ENCODE measurements at regions not wholly inside any gene's neighbourhood (a gene's known extent, or its start where the extent isn't known, plus 50 kb on each side); places are given as distances from the start of the nearest gene placed in this dataset.

- Histone ChIP-seq H3K4me3 (ENCODE audit: low read depth, low read length) (no peak overlapping the region), H3K36me3 (ENCODE audit: control insufficient read depth, insufficient read depth, low read length) (no peaks in the 10 kb centered on the region), H3K27me3 (ENCODE audit: control insufficient read depth, insufficient read depth, low read length) (peaks cover 15% of the 10 kb centered on the region)
- TF ChIP-seq CTCF (IDR thresholded peaks at IDR 0.05; ENCODE audit: insufficient read depth, low read depth, low read length): no peak
- DNase-seq (ENCODE audit: low read depth): no peak
- ChIA-PET POLR2A (interaction anchor here (0.6 kb wide), 1 partner anchor 119 kb away, joined by 3 read pairs; no protein-coding TSS in a partner anchor), CTCF (interaction anchor here (1.6 kb wide), 1 partner anchor 151 kb away, joined by 7 read pairs; no protein-coding TSS in a partner anchor)
Measured at GRCh38 chr2:64337314-64337713, 116.6 kb upstream of the LGALSL start.

DNA sequence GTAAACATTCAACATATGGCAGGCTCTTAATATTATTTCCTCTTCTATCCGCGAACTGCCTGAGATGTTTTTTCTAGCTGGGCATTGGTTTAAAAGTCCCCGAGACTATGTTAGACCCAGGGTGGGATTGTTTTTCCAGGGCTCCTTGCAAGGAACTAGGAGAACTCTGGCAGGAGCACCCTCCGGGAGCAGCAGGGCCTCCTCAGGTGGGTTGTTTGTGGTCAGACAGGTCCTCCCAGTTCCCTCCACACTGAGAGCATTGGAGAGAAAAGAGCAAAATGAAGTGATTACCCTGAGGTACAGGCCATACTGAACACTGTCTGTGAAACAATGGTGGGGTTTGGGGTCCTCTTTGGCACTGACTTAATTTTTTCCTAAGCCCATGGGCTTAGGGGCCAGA is 115.9 kb upstream of the LGALSL start:
- TF ChIP-seq CTCF (IDR thresholded peaks at IDR 0.05; ENCODE audit: insufficient read depth, low read depth, low read length): no peak
- no peak for DNase-seq (ENCODE audit: low read depth)
- Histone ChIP-seq H3K4me3 (ENCODE audit: low read depth, low read length) (no peak overlapping the region), H3K36me3 (ENCODE audit: control insufficient read depth, insufficient read depth, low read length) (no peaks in the 10 kb centered on the region), H3K27me3 (ENCODE audit: control insufficient read depth, insufficient read depth, low read length) (peaks cover 15% of the 10 kb centered on the region)
- ChIA-PET CTCF (interaction anchor here (0.9 to 1.3 kb wide), 2 partner anchors 10 to 288 kb away, joined by 3 read pairs; no protein-coding TSS in a partner anchor), POLR2A (no interaction called here)

DNA sequence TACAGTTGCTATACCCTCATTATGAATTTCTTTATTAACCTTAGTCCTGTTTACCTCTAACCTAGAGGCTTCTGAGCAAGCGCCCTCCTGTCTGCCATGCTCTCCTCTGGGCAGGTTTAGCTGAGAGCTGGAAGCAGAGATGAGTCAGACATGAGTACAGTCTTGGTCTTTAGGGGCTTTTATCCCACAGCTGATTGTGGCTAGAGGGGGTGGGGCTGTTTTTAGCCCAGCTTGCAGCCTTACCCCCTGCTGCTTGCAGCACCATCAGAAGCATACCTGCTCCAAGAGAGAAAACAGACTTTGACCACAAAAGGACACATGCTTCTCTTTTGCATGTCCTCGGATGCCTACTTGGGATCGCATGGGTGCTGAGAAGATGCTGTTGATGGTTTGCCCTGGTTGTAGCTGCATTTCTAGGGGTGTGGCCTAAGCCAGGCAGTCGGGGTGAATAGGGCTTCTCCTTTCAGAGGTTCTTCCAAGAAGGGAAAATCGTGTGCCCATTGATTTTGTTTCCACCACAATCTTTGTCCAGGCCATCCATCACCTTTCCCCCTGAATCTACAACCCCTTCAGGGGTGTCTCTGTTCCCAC is 115.0 kb upstream of the LGALSL start:
- TF ChIP-seq CTCF (IDR thresholded peaks at IDR 0.05; ENCODE audit: insufficient read depth, low read depth, low read length): no peak
- no peak for DNase-seq (ENCODE audit: low read depth)
- Histone ChIP-seq H3K36me3 (ENCODE audit: control insufficient read depth, insufficient read depth, low read length) (no peaks in the 10 kb centered on the region), H3K27me3 (ENCODE audit: control insufficient read depth, insufficient read depth, low read length) (peaks cover 15% of the 10 kb centered on the region), H3K4me3 (ENCODE audit: low read depth, low read length) (no peak overlapping the region)
- ChIA-PET POLR2A (no interaction called here), CTCF (interaction anchor here (1.3 to 3.5 kb wide), 2 partner anchors 8 to 10 kb away, joined by 3 to 15 read pairs; no protein-coding TSS in a partner anchor)

DNA sequence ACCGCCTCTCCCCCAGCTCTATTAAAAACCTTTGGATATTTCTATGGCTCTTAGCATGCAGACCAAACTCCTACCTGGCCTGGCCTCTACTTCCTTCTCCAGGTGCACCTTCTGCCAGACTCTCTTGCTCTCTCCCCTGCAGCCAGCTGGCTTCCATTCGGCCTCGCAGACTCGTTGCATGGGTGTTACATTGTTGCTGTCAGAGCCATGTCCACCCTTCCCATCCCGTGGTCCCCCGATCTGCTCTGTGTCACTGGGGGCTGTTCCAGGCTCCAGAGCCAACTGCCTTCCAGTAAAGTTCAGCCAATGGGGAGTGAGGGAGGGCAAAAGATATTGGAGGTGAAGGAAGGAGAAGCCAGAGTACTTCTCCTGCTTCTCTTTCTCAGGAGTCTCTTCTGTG is 112.5 kb upstream of the LGALSL start:
- CTCF ChIA-PET: interaction anchor here (3.5 kb wide), 1 partner anchor 11 kb away, joined by 15 read pairs; no protein-coding TSS in a partner anchor
- no peak for TF ChIP-seq CTCF (IDR thresholded peaks at IDR 0.05; ENCODE audit: insufficient read depth, low read depth, low read length)

DNA sequence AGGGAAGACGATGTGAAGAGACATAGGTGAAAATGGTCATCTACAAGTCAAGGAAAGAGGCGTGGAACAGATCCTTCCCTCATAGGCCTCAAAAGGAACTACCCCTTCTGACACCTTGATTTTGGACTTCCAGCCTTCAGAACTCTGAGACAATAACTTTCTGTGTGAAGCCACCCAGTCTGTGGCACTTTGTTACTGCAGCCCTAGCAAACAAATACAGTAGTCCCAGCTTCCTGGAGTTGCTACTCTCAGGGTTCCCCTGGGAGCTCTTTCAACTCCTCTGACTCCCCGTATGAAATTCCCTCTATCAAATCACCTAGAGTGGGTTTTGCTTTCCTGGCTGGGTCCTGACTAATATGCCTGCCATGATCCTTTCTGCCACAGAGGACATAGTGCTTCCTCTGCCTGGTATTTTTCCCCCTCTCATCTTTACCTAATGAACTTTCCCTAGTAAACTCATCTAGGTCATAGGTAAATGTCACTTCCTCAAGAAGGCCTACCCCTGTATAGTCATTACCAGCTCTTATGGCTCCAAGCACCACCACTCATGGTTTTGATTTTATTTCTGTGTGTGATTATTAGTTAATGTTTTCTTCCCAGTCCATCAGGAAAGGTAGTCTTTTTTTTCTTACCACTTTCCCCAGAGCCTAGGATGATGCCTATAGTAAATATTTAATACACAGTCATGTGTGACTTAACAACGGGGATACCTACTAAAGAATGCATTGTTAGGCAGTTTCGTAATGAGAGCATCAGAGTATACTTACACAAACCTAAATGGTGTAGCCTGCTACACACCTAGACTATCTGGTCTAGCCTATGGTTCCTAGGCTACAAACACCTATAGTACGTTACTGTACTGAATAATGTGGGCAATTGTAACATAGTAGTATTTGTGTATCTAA is 111.5 kb upstream of the LGALSL start:
- Histone ChIP-seq H3K36me3 (ENCODE audit: control insufficient read depth, insufficient read depth, low read length) (no peaks in the 10 kb centered on the region), H3K27me3 (ENCODE audit: control insufficient read depth, insufficient read depth, low read length) (peaks cover 17% of the 10 kb centered on the region), H3K4me3 (ENCODE audit: low read depth, low read length) (no peak overlapping the region)
- POLR2A ChIA-PET: no interaction called here
- no peak for TF ChIP-seq CTCF (IDR thresholded peaks at IDR 0.05; ENCODE audit: insufficient read depth, low read depth, low read length)
- CTCF ChIA-PET: no interaction called here
- no peak for DNase-seq (ENCODE audit: low read depth)

More for the DNA sequence above, 112.5 kb upstream of the LGALSL start:
- peaks cover 22% of the 10 kb centered on the region for H3K27me3 ChIP-seq (ENCODE audit: control insufficient read depth, insufficient read depth, low read length)
- H3K36me3 ChIP-seq (ENCODE audit: control insufficient read depth, insufficient read depth, low read length): no peaks in the 10 kb centered on the region
- no peak overlapping the region for H3K4me3 ChIP-seq (ENCODE audit: low read depth, low read length)
- POLR2A ChIA-PET: no interaction called here
- no peak for DNase-seq (ENCODE audit: low read depth)
